Endothelial cell of umbilical vein (primary cell): ENCODE measurements at regions not wholly inside any gene's neighbourhood (a gene's known extent, or its start where the extent isn't known, plus 50 kb on each side); places are given as distances from the start of the nearest gene placed in this dataset.

Source experiments
- BruUV-seq: library from RNA; stranded (reverse); fragments of 400-500 nt; replicated peaks from 2 replicates; lab custom pipeline; 2021; lab: Mats Ljungman, UMichigan
- CTCF ChIA-PET: fragments of 300-600, 350-600 bp; sonication (Branson Sonifier 250); formaldehyde crosslinking; loops from one replicate; lab custom pipeline; 2021; ENCODE audit warnings: antibody characterized with exemption, inconsistent platforms; lab: Charles Lee
- POLR2A ChIA-PET: fragments of 300-600, 350-600 bp; sonication (Branson Sonifier 250); formaldehyde crosslinking; loops from one replicate; lab custom pipeline; 2021; ENCODE audit warnings: antibody characterized with exemption, inconsistent platforms; lab: Charles Lee
- DNase-seq: peaks from one replicate; pipeline ENCODE4 v3.0.0-alpha.2; 2011; ENCODE audit warnings: low read depth, low spot score
- FAIRE-seq: peaks from 2 replicates; lab custom pipeline; 2011; peaks lifted over from hg19 to GRCh38; lab: Jason Lieb, UNC
- H2AFZ ChIP-seq: 2 replicates; pipeline ENCODE4 v1.6.0; 2012; ENCODE audit warnings: low read depth, low read length, control low read depth, inconsistent platforms
- H3K27ac ChIP-seq: 2 replicates; pipeline ENCODE4 v1.5.1; 2011; ENCODE audit warnings: low read depth, mild to moderate bottlenecking, control low read depth, low read length, moderate library complexity; ENCODE audit not compliant: insufficient read depth
- H3K27me3 ChIP-seq, 2 experiments: 2 replicates each; pipeline versions ENCODE4 v1.6.0 to v1.6.1; 2011; ENCODE audit warnings: low read length in 2 of 2, mixed read lengths in 1 of 2; ENCODE audit not compliant: control insufficient read depth in 2 of 2, insufficient read depth in 2 of 2
- H3K36me3 ChIP-seq, 2 experiments: 2 replicates in 1 of 2; 3 replicates in 1 of 2; pipeline ENCODE4 v1.5.1; 2011; ENCODE audit warnings: low read length in 2 of 2, mild to moderate bottlenecking in 1 of 2, moderate library complexity in 1 of 2; ENCODE audit not compliant: control insufficient read depth in 2 of 2, insufficient read depth in 2 of 2; ENCODE audit errors: extremely low read depth in 1 of 2
- H3K4me1 ChIP-seq: 3 replicates; pipeline ENCODE4 v1.5.1; 2011; ENCODE audit warnings: mild to moderate bottlenecking, low read length; ENCODE audit not compliant: control insufficient read depth, insufficient read depth; ENCODE audit errors: extremely low read depth
- H3K4me2 ChIP-seq: 2 replicates; pipeline ENCODE4 v1.6.1; 2011; ENCODE audit warnings: low read length, control low read depth, mixed read lengths; ENCODE audit not compliant: insufficient read depth
- H3K4me3 ChIP-seq, 3 experiments: fragments of 200-600 bp in 1 of 3; sonication (generic), shearing (Covaris generic) in 1 of 3; replicated peaks in 1 of 3; 2 replicates each; pipeline ENCODE4 v1.5.1; 2011 to 2016; ENCODE audit warnings: control low read depth in 3 of 3, low read length in 3 of 3, mild to moderate bottlenecking in 2 of 3, inconsistent platforms in 1 of 3, low read depth in 1 of 3, moderate library complexity in 1 of 3; ENCODE audit not compliant: insufficient read depth in 1 of 3
- H3K79me2 ChIP-seq: 2 replicates; pipeline ENCODE4 v1.6.0; 2012; ENCODE audit warnings: low read length, inconsistent platforms; ENCODE audit not compliant: control insufficient read depth, insufficient read depth
- H3K9ac ChIP-seq: replicated peaks from 2 replicates; pipeline ENCODE3; 2011; ENCODE audit warnings: low read length, control low read depth; ENCODE audit not compliant: insufficient read depth; ENCODE audit errors: extremely low read depth
- H3K9me1 ChIP-seq: replicated peaks from 3 replicates; pipeline ENCODE4 v1.6.0; 2011; ENCODE audit warnings: mild to moderate bottlenecking, low read length; ENCODE audit not compliant: control insufficient read depth, insufficient read depth; ENCODE audit errors: extremely low read depth
- H3K9me3 ChIP-seq: replicated peaks from 2 replicates; pipeline ENCODE4 v1.5.1; 2012; ENCODE audit warnings: low read length, inconsistent platforms; ENCODE audit not compliant: control insufficient read depth, insufficient read depth
- H4K20me1 ChIP-seq: replicated peaks from 2 replicates; pipeline ENCODE3; 2011; ENCODE audit warnings: mild to moderate bottlenecking, low read length; ENCODE audit not compliant: control insufficient read depth, insufficient read depth; ENCODE audit errors: extremely low read depth
- EZH2 ChIP-seq: IDR thresholded peaks from 2 replicates; pipeline ENCODE4 v1.6.1; 2012; ENCODE audit warnings: borderline replicate concordance, low read depth, mild to moderate bottlenecking, moderate library complexity, low read length, inconsistent platforms; ENCODE audit not compliant: severe bottlenecking
- FOS ChIP-seq: IDR thresholded peaks from 2 replicates; pipeline ENCODE4 v1.6.1; 2011; ENCODE audit warnings: mild to moderate bottlenecking, low read length, moderate library complexity, borderline replicate concordance; ENCODE audit not compliant: insufficient read depth
- GATA2 ChIP-seq: IDR thresholded peaks from 2 replicates; pipeline ENCODE4 v1.7.0; 2011; ENCODE audit warnings: low read depth, mild to moderate bottlenecking, moderate library complexity, mixed read lengths, low read length; ENCODE audit not compliant: insufficient read length, insufficient read depth
- JUN ChIP-seq: IDR thresholded peaks from 2 replicates; pipeline ENCODE4 v1.6.1; 2011; ENCODE audit warnings: borderline replicate concordance, low read depth; ENCODE audit not compliant: insufficient read length, insufficient read depth
- MYC ChIP-seq: IDR thresholded peaks from one replicate; pipeline ENCODE4 v1.6.1; 2011; ENCODE audit warnings: mild to moderate bottlenecking, low read depth, low read length
- POLR2A ChIP-seq: IDR thresholded peaks from 2 replicates; pipeline ENCODE4 v1.6.1; 2012; ENCODE audit warnings: low read depth, mild to moderate bottlenecking, control low read depth, low read length
- POLR2AphosphoS5 ChIP-seq: IDR thresholded peaks from 2 replicates; pipeline ENCODE4 v1.6.1; 2012; ENCODE audit warnings: low read depth, mild to moderate bottlenecking, control low read depth, low read length, moderate library complexity; ENCODE audit not compliant: insufficient read depth
- dilution Hi-C: fragments of 300-500 bp; cut with MboI; formaldehyde crosslinking; loops from one replicate; pipeline ENCODE4 v1.15.0; 2019; ENCODE audit warnings: low sequenced_read_pairs; ENCODE audit not compliant: extremely low pct_ligation_motif_present
- intact Hi-C: fragments of 100-400 bp; cut with micrococcal nuclease; formaldehyde crosslinking; loops from one replicate; pipeline ENCODE4 v1.10.0; 2022
- TF ChIP-seq, protein P1 (sequence below): IDR thresholded peaks from 2 replicates; pipeline ENCODE4 v1.6.1; 2011; ENCODE audit not compliant: insufficient read depth, insufficient read length
- TF ChIP-seq, protein P2 (sequence below), 2 donors: IDR thresholded peaks; 1 replicate in 1 of 2; 2 replicates in 1 of 2; pipeline ENCODE4 v1.5.1; 2011; ENCODE audit warnings: low read length in 2 of 2, mild to moderate bottlenecking in 2 of 2, moderate library complexity in 2 of 2, control low read depth in 1 of 2, inconsistent platforms in 1 of 2, low read depth in 1 of 2; ENCODE audit not compliant: insufficient read depth in 1 of 2; ENCODE audit errors: extremely low read depth in 1 of 2

DNA sequence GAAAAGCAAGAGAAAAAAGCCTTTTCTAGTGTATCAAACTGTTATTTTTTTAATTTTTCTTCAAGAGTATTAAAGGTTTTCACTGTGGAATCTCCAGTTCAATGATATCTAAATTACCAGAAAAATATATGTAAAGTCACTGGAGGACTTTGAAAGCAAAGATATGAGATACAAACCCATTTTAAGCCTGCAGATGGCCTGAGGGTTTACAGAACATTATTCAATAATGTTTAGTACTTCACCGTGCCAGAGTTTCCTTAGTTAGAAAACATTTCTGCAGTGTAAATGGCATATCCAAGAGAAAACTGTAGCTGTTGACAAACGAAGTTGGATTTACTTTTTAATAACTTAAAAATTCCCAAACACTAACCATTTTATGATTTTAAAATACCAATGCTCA is 529.4 kb upstream of the AGTR1 start:
- TF ChIP-seq POLR2A = no peak
- TF ChIP-seq POLR2AphosphoS5 = no peak
- no peak for TF ChIP-seq JUN
- no peak for TF ChIP-seq EZH2
- no peak for TF ChIP-seq GATA2
- TF ChIP-seq, protein P1, sequence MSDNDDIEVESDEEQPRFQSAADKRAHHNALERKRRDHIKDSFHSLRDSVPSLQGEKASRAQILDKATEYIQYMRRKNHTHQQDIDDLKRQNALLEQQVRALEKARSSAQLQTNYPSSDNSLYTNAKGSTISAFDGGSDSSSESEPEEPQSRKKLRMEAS = no peak
- TF ChIP-seq FOS = no peak
- TF ChIP-seq, protein P2, sequence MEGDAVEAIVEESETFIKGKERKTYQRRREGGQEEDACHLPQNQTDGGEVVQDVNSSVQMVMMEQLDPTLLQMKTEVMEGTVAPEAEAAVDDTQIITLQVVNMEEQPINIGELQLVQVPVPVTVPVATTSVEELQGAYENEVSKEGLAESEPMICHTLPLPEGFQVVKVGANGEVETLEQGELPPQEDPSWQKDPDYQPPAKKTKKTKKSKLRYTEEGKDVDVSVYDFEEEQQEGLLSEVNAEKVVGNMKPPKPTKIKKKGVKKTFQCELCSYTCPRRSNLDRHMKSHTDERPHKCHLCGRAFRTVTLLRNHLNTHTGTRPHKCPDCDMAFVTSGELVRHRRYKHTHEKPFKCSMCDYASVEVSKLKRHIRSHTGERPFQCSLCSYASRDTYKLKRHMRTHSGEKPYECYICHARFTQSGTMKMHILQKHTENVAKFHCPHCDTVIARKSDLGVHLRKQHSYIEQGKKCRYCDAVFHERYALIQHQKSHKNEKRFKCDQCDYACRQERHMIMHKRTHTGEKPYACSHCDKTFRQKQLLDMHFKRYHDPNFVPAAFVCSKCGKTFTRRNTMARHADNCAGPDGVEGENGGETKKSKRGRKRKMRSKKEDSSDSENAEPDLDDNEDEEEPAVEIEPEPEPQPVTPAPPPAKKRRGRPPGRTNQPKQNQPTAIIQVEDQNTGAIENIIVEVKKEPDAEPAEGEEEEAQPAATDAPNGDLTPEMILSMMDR (IDR thresholded peaks at IDR 0.05; ENCODE audit: extremely low read depth in 1 of 2, insufficient read depth in 1 of 2, low read depth in 1 of 2, low read length in 2 of 2) = no peak
- no peak for TF ChIP-seq MYC
- no peaks in the 10 kb centered on the region for H3K4me1 ChIP-seq
- H3K4me2 ChIP-seq = no peak overlapping the region
- intact Hi-C loops (no loop called here), dilution Hi-C loops (no loop called here)
- ChIA-PET CTCF (no interaction called here), POLR2A (no interaction called here)
- no peak for DNase-seq
- H3K9me3 ChIP-seq = no peaks in the 10 kb centered on the region
- no peaks in the 10 kb centered on the region for H3K79me2 ChIP-seq
- no peaks in the 10 kb centered on the region for H3K36me3 ChIP-seq
- no peak overlapping the region for H2AFZ ChIP-seq
- no peaks in the 10 kb centered on the region for H3K9me1 ChIP-seq
- H4K20me1 ChIP-seq = no peaks in the 10 kb centered on the region
- H3K27me3 ChIP-seq = no peaks in the 10 kb centered on the region
- H3K27ac ChIP-seq = no peak overlapping the region
- no peak for FAIRE-seq
- no peak overlapping the region for H3K4me3 ChIP-seq
- no TSS peak for BruUV-seq
- H3K9ac ChIP-seq = no peak overlapping the region
